HL-60 (cell line): ENCODE measurements at regions not wholly inside any gene's neighbourhood (a gene's known extent, or its start where the extent isn't known, plus 50 kb on each side); places are given as distances from the start of the nearest gene placed in this dataset.

Experiments used
- DNase-seq, 2 experiments: peaks; one replicate each; pipeline ENCODE4 v3.0.0-alpha.2; 2010 to 2020; ENCODE audit warnings: low read depth in 1 of 2, low spot score in 1 of 2
- H3K27ac ChIP-seq: fragments of 250-450 bp; sonication (Bioruptor Pico); replicated peaks from 2 replicates; pipeline ENCODE4 v1.5.1; 2020; ENCODE audit warnings: mild to moderate bottlenecking, moderate library complexity
- H3K27me3 ChIP-seq: fragments of 250-450 bp; sonication (Bioruptor Pico); 2 replicates; pipeline ENCODE4 v1.5.1; 2021; ENCODE audit warnings: mild to moderate bottlenecking, moderate library complexity; ENCODE audit not compliant: insufficient read depth, poor library complexity, severe bottlenecking
- H3K4me3 ChIP-seq: replicated peaks from 2 replicates; pipeline ENCODE4 v1.5.1; 2011; ENCODE audit warnings: mild to moderate bottlenecking, control low read depth, low read length; ENCODE audit not compliant: insufficient read depth
- CTCF ChIP-seq: IDR thresholded peaks from one replicate; pipeline ENCODE4 v1.5.1; 2011; ENCODE audit warnings: low read length, control low read depth, inconsistent platforms; ENCODE audit not compliant: insufficient read depth
- GABPA ChIP-seq: IDR thresholded peaks from 2 replicates; pipeline ENCODE4 v1.6.1; 2012; ENCODE audit warnings: low read depth
- POLR2AphosphoS5 ChIP-seq: IDR thresholded peaks from 2 replicates; pipeline ENCODE4 v1.6.1; 2012; ENCODE audit warnings: low read depth
- REST ChIP-seq: IDR thresholded peaks from 2 replicates; pipeline ENCODE4 v1.6.1; 2012; ENCODE audit warnings: low read depth; ENCODE audit not compliant: insufficient replicate concordance
- SPI1 ChIP-seq: IDR thresholded peaks from 2 replicates; pipeline ENCODE4 v1.6.1; 2012; ENCODE audit warnings: low read depth, mild to moderate bottlenecking, borderline replicate concordance

GRCh38 chr14:48456051-48456450 lies 780.6 kb upstream of the MDGA2 start:
- no peak for DNase-seq
- TF ChIP-seq REST (no peak), SPI1 (no peak), POLR2AphosphoS5 (no peak), GABPA (no peak), CTCF (no peak)
- Histone ChIP-seq H3K4me3 (no peak overlapping the region), H3K27ac (no peak overlapping the region), H3K27me3 (no peaks in the 10 kb centered on the region)

GRCh38 chr14:48454887-48455286 lies 779.5 kb upstream of the MDGA2 start:
- TF ChIP-seq CTCF (no peak), POLR2AphosphoS5 (no peak), GABPA (no peak), SPI1 (no peak), REST (no peak)
- Histone ChIP-seq H3K27me3 (no peaks in the 10 kb centered on the region), H3K27ac (no peak overlapping the region), H3K4me3 (no peak overlapping the region)
- no peak for DNase-seq

- no peak for DNase-seq
- TF ChIP-seq GABPA, result no peak
- TF ChIP-seq CTCF, result no peak
- no peak for TF ChIP-seq POLR2AphosphoS5
- no peak for TF ChIP-seq REST
- no peak for TF ChIP-seq SPI1
- H3K27me3 ChIP-seq, result no peaks in the 10 kb centered on the region
- H3K4me3 ChIP-seq, result no peak overlapping the region
- no peak overlapping the region for H3K27ac ChIP-seq
Observed at GRCh38 chr14:48452437-48452995, 777.1 kb upstream of the MDGA2 start.
